Mesodermal cell (in vitro differentiated cells): ENCODE measurements at regions not wholly inside any gene's neighbourhood (a gene's known extent, or its start where the extent isn't known, plus 50 kb on each side); places are given as distances from the start of the nearest gene placed in this dataset.

ENCODE experiments used
- H3K27ac ChIP-seq: 2 replicates; pipeline ENCODE4 v1.7.0; 2013; ENCODE audit warnings: mild to moderate bottlenecking, low read depth, low read length, moderate library complexity; ENCODE audit not compliant: severe bottlenecking
- H3K36me3 ChIP-seq: 2 replicates; pipeline ENCODE4 v1.7.1; 2013; ENCODE audit warnings: mild to moderate bottlenecking, low read length, moderate library complexity; ENCODE audit not compliant: control insufficient read depth, insufficient read depth
- H3K4me1 ChIP-seq: one replicate; pipeline ENCODE4 v1.7.1; 2013; ENCODE audit warnings: mild to moderate bottlenecking, low read length; ENCODE audit not compliant: insufficient read depth, control insufficient read depth, poor library complexity, severe bottlenecking
- H3K4me3 ChIP-seq: 2 replicates; pipeline ENCODE4 v1.7.0; 2013; ENCODE audit warnings: low read length, control low read depth, mild to moderate bottlenecking; ENCODE audit not compliant: insufficient read depth, poor library complexity, severe bottlenecking; ENCODE audit errors: extremely low read depth
- H3K9me3 ChIP-seq: 2 replicates; pipeline ENCODE4 v1.7.1; 2013; ENCODE audit warnings: mild to moderate bottlenecking, low read length, moderate library complexity; ENCODE audit not compliant: control insufficient read depth
- WGBS, 2 experiments: methylation state at CpG; one replicate each; pipeline ENCODE4 v1.1.5; 2013; ENCODE audit warnings: missing lambda C conversion rate in 2 of 2; ENCODE audit not compliant: insufficient coverage in 2 of 2; 5-methylcytosine and 5-hydroxymethylcytosine counted together

DNA sequence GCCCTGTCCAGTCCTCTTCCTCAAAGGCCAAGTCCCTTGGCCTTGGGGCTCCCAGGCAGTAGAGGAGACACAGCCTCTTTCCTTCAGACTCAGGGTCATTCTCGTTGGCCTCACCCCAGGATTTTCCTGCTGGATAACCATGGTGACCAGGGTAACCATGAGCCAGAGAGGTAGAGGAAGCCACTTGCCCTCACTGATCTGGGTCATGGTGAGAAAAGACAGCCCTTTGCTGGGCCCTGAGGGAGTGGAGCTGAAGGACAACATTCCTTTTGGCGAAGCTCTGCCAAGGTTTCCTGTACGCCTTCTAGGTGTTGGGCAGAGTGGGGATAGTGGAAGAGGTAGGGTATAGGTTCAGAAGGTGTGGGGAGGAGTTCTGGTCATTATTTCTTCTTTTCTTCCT is 53.1 kb upstream of the WNT4 start:
- 82 to 88% methylated on average over 1 to 2 of the region's 3 CpGs for WGBS, 2 experiments
- H3K36me3 ChIP-seq, result no peaks in the 10 kb centered on the region
- H3K9me3 ChIP-seq, result no peaks in the 10 kb centered on the region
- no peaks in the 10 kb centered on the region for H3K4me1 ChIP-seq
- H3K27ac ChIP-seq, result no peak overlapping the region
- H3K4me3 ChIP-seq, result no peak overlapping the region

DNA sequence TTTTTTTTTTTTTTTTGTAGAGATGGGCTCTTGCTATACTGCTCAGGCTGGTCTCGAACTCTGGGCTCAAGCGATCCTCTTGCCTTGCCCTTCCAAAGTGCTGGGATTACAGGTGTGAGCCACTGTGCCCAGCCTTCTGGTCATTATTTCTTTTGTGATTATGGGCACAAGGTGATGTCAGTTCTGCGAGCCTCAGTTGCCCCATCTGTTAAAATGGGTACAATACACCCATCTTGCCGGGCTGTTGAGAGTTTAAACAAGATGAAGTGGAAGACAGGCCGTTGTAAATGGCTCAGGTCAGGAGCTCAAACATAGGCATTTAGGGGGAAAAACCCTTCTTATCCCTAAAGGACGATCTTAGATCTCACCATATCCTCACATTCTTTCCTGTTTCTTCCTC is 53.7 kb upstream of the WNT4 start:
- H3K27ac ChIP-seq, result no peak overlapping the region
- 86 to 97% methylated on average over 4 to 5 of the region's 6 CpGs for WGBS, 2 experiments
- no peaks in the 10 kb centered on the region for H3K9me3 ChIP-seq
- H3K4me1 ChIP-seq, result no peaks in the 10 kb centered on the region
- H3K36me3 ChIP-seq, result no peaks in the 10 kb centered on the region
- no peak overlapping the region for H3K4me3 ChIP-seq

- Histone ChIP-seq H3K27ac (no peak overlapping the region), H3K9me3 (no peaks in the 10 kb centered on the region)
These were observed 54.7 kb upstream of the WNT4 start for GRCh38 chr1:22197644-22198043.

DNA sequence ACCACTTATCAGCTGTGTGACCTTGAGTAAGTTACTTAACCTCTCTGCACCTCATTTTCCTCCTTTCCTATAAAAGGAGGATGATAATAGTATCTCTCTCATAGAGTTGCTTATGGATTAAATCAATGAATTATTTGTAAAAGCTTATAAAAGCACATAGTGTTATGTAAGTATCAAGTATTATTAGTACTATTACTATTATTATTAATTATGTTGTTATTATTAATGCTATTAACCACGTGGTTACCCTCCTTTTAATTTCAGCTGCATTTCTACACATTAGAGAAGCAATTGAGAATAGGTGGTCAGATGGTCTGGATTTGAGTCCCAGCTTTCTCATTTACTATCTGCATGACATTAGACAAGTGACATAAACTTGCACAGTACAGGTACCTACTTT is 58.1 kb upstream of the WNT4 start:
- H3K4me1 ChIP-seq, result no peaks in the 10 kb centered on the region
- WGBS, 2 experiments, result no CpG with 5 or more reads among the region's 1 CpG
- no peaks in the 10 kb centered on the region for H3K36me3 ChIP-seq
- no peaks in the 10 kb centered on the region for H3K9me3 ChIP-seq
- H3K27ac ChIP-seq, result no peak overlapping the region
- no peak overlapping the region for H3K4me3 ChIP-seq

More at GRCh38 chr1:22197644-22198043, 54.7 kb upstream of the WNT4 start:
- no peak overlapping the region for H3K4me3 ChIP-seq
- no peaks in the 10 kb centered on the region for H3K36me3 ChIP-seq
- H3K4me1 ChIP-seq, result no peaks in the 10 kb centered on the region
- 100% methylated on average over 1 to 2 of the region's 2 CpGs for WGBS, 2 experiments

- 94 to 95% methylated on average over 1 of the region's 1 CpG for WGBS, 2 experiments
These were observed 60.4 kb upstream of the WNT4 start for GRCh38 chr1:22203335-22203734.

GRCh38 chr1:22204057-22204840 is 61.4 kb upstream of the WNT4 start:
- WGBS, 2 experiments, result 93 to 96% methylated on average over 10 to 11 of the region's 11 CpGs
- no peaks in the 10 kb centered on the region for H3K36me3 ChIP-seq

More at GRCh38 chr1:22203335-22203734, 60.4 kb upstream of the WNT4 start:
- H3K4me3 ChIP-seq, result no peak overlapping the region
- H3K9me3 ChIP-seq, result no peaks in the 10 kb centered on the region
- H3K4me1 ChIP-seq, result no peaks in the 10 kb centered on the region
- H3K36me3 ChIP-seq, result no peaks in the 10 kb centered on the region
- H3K27ac ChIP-seq, result no peak overlapping the region

GRCh38 chr1:22204989-22205913 is 62.4 kb upstream of the WNT4 start:
- Histone ChIP-seq H3K9me3 (no peaks in the 10 kb centered on the region), H3K4me1 (no peaks in the 10 kb centered on the region), H3K36me3 (no peaks in the 10 kb centered on the region), H3K27ac (no peak overlapping the region), H3K4me3 (no peak overlapping the region)
- whole genome bisulfite sequencing, 2 experiments, result 90 to 96% methylated on average over 13 of the region's 15 CpGs

More at GRCh38 chr1:22204057-22204840, 61.4 kb upstream of the WNT4 start:
- no peak overlapping the region for H3K27ac ChIP-seq
- no peak overlapping the region for H3K4me3 ChIP-seq
- H3K4me1 ChIP-seq, result no peaks in the 10 kb centered on the region
- no peaks in the 10 kb centered on the region for H3K9me3 ChIP-seq

GRCh38 chr1:22206551-22207125 is 63.7 kb upstream of the WNT4 start:
- no peak overlapping the region for H3K27ac ChIP-seq
- WGBS, 2 experiments, result 95 to 100% methylated on average over 4 to 6 of the region's 6 CpGs
- no peaks in the 10 kb centered on the region for H3K9me3 ChIP-seq
- no peaks in the 10 kb centered on the region for H3K4me1 ChIP-seq
- H3K36me3 ChIP-seq, result no peaks in the 10 kb centered on the region
- no peak overlapping the region for H3K4me3 ChIP-seq

GRCh38 chr1:22207511-22208267 is 64.8 kb upstream of the WNT4 start:
- Histone ChIP-seq H3K36me3 (no peaks in the 10 kb centered on the region), H3K4me1 (no peaks in the 10 kb centered on the region), H3K4me3 (no peak overlapping the region), H3K27ac (no peak overlapping the region), H3K9me3 (no peaks in the 10 kb centered on the region)
- WGBS, 2 experiments, result 68 to 70% methylated on average over 17 of the region's 23 CpGs
